HEK293 (cell line): ENCODE measurements at regions not wholly inside any gene's neighbourhood (a gene's known extent, or its start where the extent isn't known, plus 50 kb on each side); places are given as distances from the start of the nearest gene placed in this dataset.

Experiments
- BCL11A ChIP-seq: fragments of 450-650 bp; formaldehyde crosslinking; IDR thresholded peaks from 2 replicates; pipeline ENCODE4 v1.5.1; 2016; ENCODE audit warnings: low read depth, missing biosample characterization, missing genetic modification characterization
- REST ChIP-seq: fragments of 450-650 bp; formaldehyde crosslinking; IDR thresholded peaks from 2 replicates; pipeline ENCODE4 v1.5.1; 2016; ENCODE audit warnings: missing biosample characterization, missing genetic modification characterization
- ZNF558 ChIP-seq: fragments of 450-650 bp; formaldehyde crosslinking; IDR thresholded peaks from 2 replicates; pipeline ENCODE4 v1.5.1; 2016; ENCODE audit warnings: missing biosample characterization, missing genetic modification characterization

- TF ChIP-seq BCL11A: no peak
- no peak for TF ChIP-seq REST (tag by site-specific recombination)
- no peak for TF ChIP-seq ZNF558 (tag by site-specific recombination)
Measured at GRCh38 chr12:124172636-124173035, 122.3 kb upstream of the RFLNA start.
